CD4-positive, alpha-beta T cell treated with Interleukin-15 for 4 hours (primary cell): ENCODE measurements at regions not wholly inside any gene's neighbourhood (a gene's known extent, or its start where the extent isn't known, plus 50 kb on each side); places are given as distances from the start of the nearest gene placed in this dataset.

Source experiments
- DNase-seq: peaks from one replicate; pipeline ENCODE4 v3.0.0-alpha.2; 2020; ENCODE audit warnings: low spot score

GRCh38 chr4:3831529-3832150, 65.5 kb downstream of the ADRA2C start:
- DNase-seq: no peak

- no peak for DNase-seq
These were observed 66.5 kb downstream of the ADRA2C start for GRCh38 chr4:3832536-3833220.

GRCh38 chr4:3833326-3833989, 67.3 kb downstream of the ADRA2C start:
- no peak for DNase-seq

- no peak for DNase-seq
These were observed 68.0 kb downstream of the ADRA2C start for GRCh38 chr4:3834186-3834662.

- DNase-seq: no peak
These were observed 68.7 kb downstream of the ADRA2C start for GRCh38 chr4:3834663-3835521.

GRCh38 chr4:3835527-3836405, 69.6 kb downstream of the ADRA2C start:
- DNase-seq: no peak

- no peak for DNase-seq
These were observed 70.2 kb downstream of the ADRA2C start for GRCh38 chr4:3836406-3836755.

- DNase-seq: no peak
These were observed 70.8 kb downstream of the ADRA2C start for GRCh38 chr4:3836756-3837601.

GRCh38 chr4:3838437-3839380, 72.5 kb downstream of the ADRA2C start:
- no peak for DNase-seq

GRCh38 chr4:3845094-3845743, 79.0 kb downstream of the ADRA2C start:
- DNase-seq: no peak

GRCh38 chr4:3845744-3846429, 79.7 kb downstream of the ADRA2C start:
- no peak for DNase-seq

GRCh38 chr4:3847211-3847940, 81.2 kb downstream of the ADRA2C start:
- no peak for DNase-seq

- DNase-seq: no peak
These were observed 82.1 kb downstream of the ADRA2C start for GRCh38 chr4:3848323-3848722.

GRCh38 chr4:3849140-3849539, 83.0 kb downstream of the ADRA2C start:
- DNase-seq: no peak

- DNase-seq: no peak
These were observed 83.9 kb downstream of the ADRA2C start for GRCh38 chr4:3850128-3850527.

GRCh38 chr4:3851211-3851610, 85.0 kb downstream of the ADRA2C start:
- DNase-seq: no peak

GRCh38 chr4:3851881-3852280, 85.7 kb downstream of the ADRA2C start:
- no peak for DNase-seq
